GM12878 (cell line): ENCODE measurements at regions not wholly inside any gene's neighbourhood (a gene's known extent, or its start where the extent isn't known, plus 50 kb on each side); places are given as distances from the start of the nearest gene placed in this dataset.
"Not testable (repeated sequence)": the region's sequence is repeated elsewhere in the genome, so short reads cannot be mapped to it uniquely, and the experiment has no call there.

Experiments
- ATAC-seq: fragments of 200-7000 bp; cut with Tn5 transposase; 3 replicates; pipeline ENCODE4 v1.9.1; 2020; ENCODE audit warnings: mild to moderate bottlenecking, moderate library complexity
- BruUV-seq: library from RNA; stranded (reverse); fragments of 400-500 nt; replicated peaks from 2 replicates; lab custom pipeline; 2021; lab: Mats Ljungman, UMichigan
- CTCF ChIA-PET: fragments of 300-600 bp; sonication (Branson Sonifier 250); formaldehyde crosslinking; extraction: SDS; loops from one replicate; lab custom pipeline; 2021; ENCODE audit warnings: inconsistent platforms; lab: Yijun Ruan, JAX
- POLR2A ChIA-PET: fragments of 350-600 bp; formaldehyde crosslinking; extraction: SDS; loops from one replicate; lab custom pipeline; 2021; ENCODE audit warnings: inconsistent platforms; lab: Charles Lee
- RAD21 ChIA-PET: fragments of 300-600 bp; sonication (Branson Sonifier 250); formaldehyde crosslinking; loops from one replicate; lab custom pipeline; 2023; ENCODE audit warnings: antibody characterized with exemption; ENCODE audit not compliant: unreplicated experiment; lab: Charles Lee
- SMC1A ChIA-PET: fragments of 300-600 bp; sonication (Branson Sonifier 250); formaldehyde crosslinking; loops from one replicate; lab custom pipeline; 2023; ENCODE audit not compliant: unreplicated experiment, uncharacterized antibody; lab: Charles Lee
- DNase-seq: peaks from one replicate; pipeline ENCODE4 v3.0.0-alpha.2; 2011; ENCODE audit warnings: low read depth, low spot score
- FAIRE-seq: peaks from 3 replicates; lab custom pipeline; 2011; peaks lifted over from hg19 to GRCh38; lab: Jason Lieb, UNC
- H2AFZ ChIP-seq: 2 replicates; pipeline ENCODE4 v1.6.0; 2011; ENCODE audit warnings: low read depth, low read length, control low read depth; ENCODE audit not compliant: control insufficient read depth
- H3K27ac ChIP-seq: 2 replicates; pipeline ENCODE4 v1.5.1; 2011; ENCODE audit warnings: control low read depth; ENCODE audit not compliant: control insufficient read depth, insufficient read depth
- H3K27me3 ChIP-seq, 2 experiments: replicated peaks in 1 of 2; 2 replicates each; pipeline versions ENCODE4 v1.6.0 to v1.6.1; 2011; ENCODE audit warnings: low read length in 1 of 2; ENCODE audit not compliant: control insufficient read depth in 2 of 2, insufficient read depth in 2 of 2
- H3K36me3 ChIP-seq, 2 experiments: 2 replicates each; pipeline ENCODE4 v1.5.1; 2011; ENCODE audit warnings: low read length in 1 of 2; ENCODE audit not compliant: control insufficient read depth in 2 of 2, insufficient read depth in 2 of 2
- H3K4me1 ChIP-seq: 2 replicates; pipeline ENCODE4 v1.6.1; 2011; ENCODE audit warnings: mild to moderate bottlenecking, low read length, moderate library complexity, mixed read lengths; ENCODE audit not compliant: control insufficient read depth, insufficient read depth
- H3K4me2 ChIP-seq: 2 replicates; pipeline ENCODE4 v1.6.0; 2011; ENCODE audit warnings: control low read depth; ENCODE audit not compliant: control insufficient read depth, insufficient read depth
- H3K4me3 ChIP-seq: fragments of 200-600 bp; sonication (generic); 2 replicates; pipeline ENCODE4 v1.5.1; 2016
- H3K79me2 ChIP-seq: 2 replicates; pipeline ENCODE4 v1.6.0; 2011; ENCODE audit warnings: low read length; ENCODE audit not compliant: control insufficient read depth, insufficient read depth
- H3K9ac ChIP-seq: 2 replicates; pipeline ENCODE4 v1.8.0; 2011; ENCODE audit warnings: low read length, control low read depth, mixed read lengths; ENCODE audit not compliant: control insufficient read depth, insufficient read depth
- H3K9me3 ChIP-seq: replicated peaks from 3 replicates; pipeline ENCODE4 v1.5.1; 2011; ENCODE audit warnings: mild to moderate bottlenecking, low read length; ENCODE audit not compliant: control insufficient read depth, insufficient read depth
- H4K20me1 ChIP-seq: 2 replicates; pipeline ENCODE4 v1.6.0; 2011; ENCODE audit not compliant: control insufficient read depth, insufficient read depth
- IKZF2 ChIP-seq, 2 experiments: fragments of 450-650 bp; IDR thresholded peaks; 2 replicates each; pipeline ENCODE4 v1.6.1; 2017; ENCODE audit warnings: mild to moderate bottlenecking in 2 of 2, moderate library complexity in 2 of 2
- MEF2B ChIP-seq: fragments of 450-650 bp; IDR thresholded peaks from 2 replicates; pipeline ENCODE4 v1.6.1; 2018; ENCODE audit warnings: mild to moderate bottlenecking, moderate library complexity; ENCODE audit not compliant: partially characterized antibody, poor library complexity, severe bottlenecking
- MTA2 ChIP-seq: fragments of 450-650 bp; IDR thresholded peaks from 2 replicates; pipeline ENCODE4 v1.6.1; 2016; ENCODE audit warnings: low read depth, mild to moderate bottlenecking, moderate library complexity
- NBN ChIP-seq: fragments of 450-650 bp; IDR thresholded peaks from 2 replicates; pipeline ENCODE4 v1.6.1; 2016
- ZNF217 ChIP-seq: fragments of 450-650 bp; IDR thresholded peaks from 2 replicates; pipeline ENCODE4 v1.6.1; 2017; ENCODE audit warnings: antibody characterized with exemption, mild to moderate bottlenecking
- WGBS: methylation state at CpG from one replicate; pipeline ENCODE4 v1.1.6; 2016; ENCODE audit warnings: low lambda C conversion rate; ENCODE audit not compliant: insufficient replicate concordance, insufficient coverage; ENCODE audit errors: missing lambda C conversion rate; 5-methylcytosine and 5-hydroxymethylcytosine counted together
- in situ Hi-C: fragments of 300-500 bp; cut with MboI; formaldehyde crosslinking; loops from 9 replicates; pipeline ENCODE4 v1.14.3; 2018; ENCODE audit warnings: mixed read lengths
- intact Hi-C: fragments of 100-400 bp; cut with micrococcal nuclease; formaldehyde crosslinking; loops from one replicate; pipeline ENCODE4 v1.14.2; 2022; ENCODE audit not compliant: unreplicated experiment
- TF ChIP-seq, protein P1 (sequence below): fragments of 450-650 bp; IDR thresholded peaks from 2 replicates; pipeline ENCODE4 v1.6.1; 2017; ENCODE audit warnings: mild to moderate bottlenecking, low read depth, inconsistent platforms; ENCODE audit not compliant: poor library complexity, severe bottlenecking
- TF ChIP-seq, protein P2 (sequence below): fragments of 450-650 bp; IDR thresholded peaks from 2 replicates; pipeline ENCODE4 v1.6.1; 2017; ENCODE audit warnings: low read depth, mild to moderate bottlenecking, moderate library complexity

DNA sequence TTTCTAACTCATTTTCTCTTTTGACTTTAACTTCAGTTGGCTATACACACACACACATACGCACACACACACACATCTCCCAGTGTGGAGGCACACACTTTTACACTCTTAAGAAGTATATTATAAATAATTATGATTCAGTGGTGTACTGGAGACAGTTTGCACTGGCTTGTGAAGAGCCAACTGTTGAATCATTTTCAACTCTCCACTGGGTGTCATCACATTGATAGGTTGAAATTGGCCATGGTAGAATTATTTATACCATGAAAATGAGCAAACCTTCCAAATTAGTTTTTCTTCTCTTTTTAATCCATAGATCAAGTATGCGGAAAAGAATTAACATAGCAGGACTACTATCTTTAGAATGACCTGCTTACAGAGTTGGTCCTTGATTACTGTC lies 407.1 kb downstream of the BMP2 start:
- Histone ChIP-seq H3K79me2 (no peaks in the 10 kb centered on the region), H2AFZ (no peak overlapping the region), H3K27me3 (no peaks in the 10 kb centered on the region), H3K4me1 (no peaks in the 10 kb centered on the region), H3K9me3 (no peaks in the 10 kb centered on the region), H3K4me2 (no peak overlapping the region), H3K27ac (no peak overlapping the region), H3K4me3 (no peak overlapping the region), H3K36me3 (no peaks in the 10 kb centered on the region), H3K9ac (no peak overlapping the region)
- ChIA-PET CTCF (no interaction called here), RAD21 (no interaction called here), SMC1A (interaction anchor here (1.3 kb wide), 1 partner anchor 13 kb away, joined by 3 read pairs; no protein-coding TSS in a partner anchor), POLR2A (no interaction called here)
- no TSS peak for BruUV-seq
- intact Hi-C loops: no loop called here
- WGBS: 67% methylated on average over 2 of the region's 2 CpGs
- FAIRE-seq (no peak), ATAC-seq (no peak), DNase-seq (no peak)
- in situ Hi-C loops: no loop called here
- no peak for TF ChIP-seq ZNF217
- TF ChIP-seq, all 136 proteins: peak for 0
- no peaks in the 10 kb centered on the region for H4K20me1 ChIP-seq

DNA sequence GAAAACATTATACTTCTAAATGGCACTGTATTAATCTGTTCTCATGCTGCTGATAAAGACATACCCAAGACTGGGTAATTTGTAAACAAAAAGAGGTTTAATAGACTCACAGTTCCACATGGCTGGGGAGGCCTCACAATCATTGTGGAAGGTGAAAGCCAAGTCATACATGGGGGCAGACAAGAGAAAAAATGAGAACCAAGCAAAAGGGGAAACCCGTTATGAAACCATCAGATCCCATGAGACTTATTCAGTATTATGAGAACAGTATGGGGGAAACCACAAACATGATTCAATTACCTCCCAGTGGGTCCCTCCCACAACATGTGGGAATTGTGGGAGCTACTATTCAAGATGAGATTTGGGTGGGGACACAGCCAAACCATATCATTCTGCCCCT lies 408.3 kb downstream of the BMP2 start:
- DNase-seq, H3K9ac ChIP-seq, H3K79me2 ChIP-seq, intact Hi-C loops, H2AFZ ChIP-seq, POLR2A ChIA-PET, in situ Hi-C loops, H3K4me2 ChIP-seq, ATAC-seq, FAIRE-seq, H3K4me1 ChIP-seq, SMC1A ChIA-PET, RAD21 ChIA-PET, H3K4me3 ChIP-seq, H3K36me3 ChIP-seq, H4K20me1 ChIP-seq, BruUV-seq, H3K27ac ChIP-seq, H3K27me3 ChIP-seq, H3K9me3 ChIP-seq: not testable (repeated sequence)
- TF ChIP-seq MTA2 (0 out of 2 replicates have a peak, but pooled peaks have one; percentile 23), NBN (0 out of 2 replicates have a peak, but pooled peaks have one; percentile 24), IKZF2 (IDR thresholded peaks at IDR 0.05) (peak in 1 of 2 experiments; percentile 31; a peak in 1 of 4 replicates), MEF2B (peak; percentile 78)
- TF ChIP-seq, protein P1, sequence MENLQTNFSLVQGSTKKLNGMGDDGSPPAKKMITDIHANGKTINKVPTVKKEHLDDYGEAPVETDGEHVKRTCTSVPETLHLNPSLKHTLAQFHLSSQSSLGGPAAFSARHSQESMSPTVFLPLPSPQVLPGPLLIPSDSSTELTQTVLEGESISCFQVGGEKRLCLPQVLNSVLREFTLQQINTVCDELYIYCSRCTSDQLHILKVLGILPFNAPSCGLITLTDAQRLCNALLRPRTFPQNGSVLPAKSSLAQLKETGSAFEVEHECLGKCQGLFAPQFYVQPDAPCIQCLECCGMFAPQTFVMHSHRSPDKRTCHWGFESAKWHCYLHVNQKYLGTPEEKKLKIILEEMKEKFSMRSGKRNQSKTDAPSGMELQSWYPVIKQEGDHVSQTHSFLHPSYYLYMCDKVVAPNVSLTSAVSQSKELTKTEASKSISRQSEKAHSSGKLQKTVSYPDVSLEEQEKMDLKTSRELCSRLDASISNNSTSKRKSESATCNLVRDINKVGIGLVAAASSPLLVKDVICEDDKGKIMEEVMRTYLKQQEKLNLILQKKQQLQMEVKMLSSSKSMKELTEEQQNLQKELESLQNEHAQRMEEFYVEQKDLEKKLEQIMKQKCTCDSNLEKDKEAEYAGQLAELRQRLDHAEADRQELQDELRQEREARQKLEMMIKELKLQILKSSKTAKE: peak; percentile 75
- TF ChIP-seq, protein P2, sequence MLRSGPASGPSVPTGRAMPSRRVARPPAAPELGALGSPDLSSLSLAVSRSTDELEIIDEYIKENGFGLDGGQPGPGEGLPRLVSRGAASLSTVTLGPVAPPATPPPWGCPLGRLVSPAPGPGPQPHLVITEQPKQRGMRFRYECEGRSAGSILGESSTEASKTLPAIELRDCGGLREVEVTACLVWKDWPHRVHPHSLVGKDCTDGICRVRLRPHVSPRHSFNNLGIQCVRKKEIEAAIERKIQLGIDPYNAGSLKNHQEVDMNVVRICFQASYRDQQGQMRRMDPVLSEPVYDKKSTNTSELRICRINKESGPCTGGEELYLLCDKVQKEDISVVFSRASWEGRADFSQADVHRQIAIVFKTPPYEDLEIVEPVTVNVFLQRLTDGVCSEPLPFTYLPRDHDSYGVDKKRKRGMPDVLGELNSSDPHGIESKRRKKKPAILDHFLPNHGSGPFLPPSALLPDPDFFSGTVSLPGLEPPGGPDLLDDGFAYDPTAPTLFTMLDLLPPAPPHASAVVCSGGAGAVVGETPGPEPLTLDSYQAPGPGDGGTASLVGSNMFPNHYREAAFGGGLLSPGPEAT: peak; percentile 41; the same call in 1 of the 2 replicates
- 0% methylated on average over 1 of the region's 1 CpG for WGBS
- CTCF ChIA-PET: interaction anchor here (1.7 kb wide), 1 partner anchor 9 kb away, joined by 6 read pairs; no protein-coding TSS in a partner anchor
